GM19043 (cell line): ENCODE measurements at regions not wholly inside any gene's neighbourhood (a gene's known extent, or its start where the extent isn't known, plus 50 kb on each side); places are given as distances from the start of the nearest gene placed in this dataset.
"Not testable (repeated sequence)": the region's sequence is repeated elsewhere in the genome, so short reads cannot be mapped to it uniquely, and the experiment has no call there.

ENCODE experiments used
- ATAC-seq: cut with Tn5 transposase; IDR thresholded peaks from one replicate; pipeline ENCODE4 v1.9.1; 2021; ENCODE audit warnings: low read depth; ENCODE audit not compliant: unreplicated experiment

GRCh38 chr5:136510481-136510880, 145.1 kb upstream of the TRPC7 start:
- ATAC-seq: no peak

GRCh38 chr5:136506131-136506530, 140.8 kb upstream of the TRPC7 start:
- ATAC-seq: no peak

GRCh38 chr5:136501133-136501532, 135.8 kb upstream of the TRPC7 start:
- ATAC-seq: no peak

GRCh38 chr5:136492587-136492986, 127.2 kb upstream of the TRPC7 start:
- ATAC-seq: no peak

- no peak for ATAC-seq
These were observed 126.5 kb upstream of the TRPC7 start for GRCh38 chr5:136491806-136492205.

- no peak for ATAC-seq
These were observed 119.5 kb upstream of the TRPC7 start for GRCh38 chr5:136484808-136485325.

- no peak for ATAC-seq
These were observed 116.9 kb upstream of the TRPC7 start for GRCh38 chr5:136482206-136482605.

GRCh38 chr5:136474466-136474865, 109.1 kb upstream of the TRPC7 start:
- no peak for ATAC-seq

- ATAC-seq: no peak
These were observed 102.3 kb upstream of the TRPC7 start for GRCh38 chr5:136467632-136468031.

GRCh38 chr5:136466041-136466415, 100.7 kb upstream of the TRPC7 start:
- no peak for ATAC-seq

GRCh38 chr5:136458481-136458880, 93.1 kb upstream of the TRPC7 start:
- no peak for ATAC-seq

GRCh38 chr5:136457390-136458013, 92.2 kb upstream of the TRPC7 start:
- ATAC-seq: no peak

GRCh38 chr5:136455409-136455808, 90.1 kb upstream of the TRPC7 start:
- ATAC-seq: no peak

GRCh38 chr5:136453986-136454758, 88.8 kb upstream of the TRPC7 start:
- no peak for ATAC-seq

GRCh38 chr5:136453199-136453598, 87.9 kb upstream of the TRPC7 start:
- ATAC-seq: no peak

GRCh38 chr5:136447576-136447975, 82.2 kb upstream of the TRPC7 start:
- ATAC-seq: not testable (repeated sequence)

- ATAC-seq: no peak
These were observed 81.2 kb upstream of the TRPC7 start for GRCh38 chr5:136446565-136446964.

GRCh38 chr5:136444099-136444498, 78.8 kb upstream of the TRPC7 start:
- ATAC-seq: not testable (repeated sequence)

- ATAC-seq: no peak
These were observed 74.0 kb upstream of the TRPC7 start for GRCh38 chr5:136439367-136439766.

- ATAC-seq: no peak
These were observed 70.7 kb upstream of the TRPC7 start for GRCh38 chr5:136435946-136436543.

GRCh38 chr5:136434795-136435194, 69.5 kb upstream of the TRPC7 start:
- no peak for ATAC-seq

- no peak for ATAC-seq
These were observed 67.4 kb upstream of the TRPC7 start for GRCh38 chr5:136432705-136433104.
